ENCODE measurements at regions not wholly inside any gene's neighbourhood (a gene's known extent, or its start where the extent isn't known, plus 50 kb on each side); places are given as distances from the start of the nearest gene placed in this dataset.

DNA sequence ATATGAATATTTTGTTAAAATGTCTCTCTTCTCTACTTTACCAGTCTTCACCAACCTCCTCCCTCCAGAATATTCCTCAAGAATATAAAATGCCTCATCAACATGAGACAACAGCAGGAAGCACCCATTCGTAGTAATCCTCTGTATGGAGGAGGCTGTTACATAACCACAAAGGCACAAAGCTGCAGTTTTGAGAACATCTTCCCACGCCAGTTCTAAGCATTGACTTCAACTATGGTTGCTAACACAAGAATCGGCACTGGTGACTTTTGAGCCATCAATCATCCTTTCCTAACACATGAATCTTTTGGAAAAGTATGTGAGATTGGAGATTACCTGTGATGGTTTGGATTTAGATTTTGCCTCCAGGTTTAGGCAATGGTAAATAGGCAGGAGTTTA is 54.9 kb upstream of the CYP1B1 start:
- TF ChIP-seq, protein P1, sequence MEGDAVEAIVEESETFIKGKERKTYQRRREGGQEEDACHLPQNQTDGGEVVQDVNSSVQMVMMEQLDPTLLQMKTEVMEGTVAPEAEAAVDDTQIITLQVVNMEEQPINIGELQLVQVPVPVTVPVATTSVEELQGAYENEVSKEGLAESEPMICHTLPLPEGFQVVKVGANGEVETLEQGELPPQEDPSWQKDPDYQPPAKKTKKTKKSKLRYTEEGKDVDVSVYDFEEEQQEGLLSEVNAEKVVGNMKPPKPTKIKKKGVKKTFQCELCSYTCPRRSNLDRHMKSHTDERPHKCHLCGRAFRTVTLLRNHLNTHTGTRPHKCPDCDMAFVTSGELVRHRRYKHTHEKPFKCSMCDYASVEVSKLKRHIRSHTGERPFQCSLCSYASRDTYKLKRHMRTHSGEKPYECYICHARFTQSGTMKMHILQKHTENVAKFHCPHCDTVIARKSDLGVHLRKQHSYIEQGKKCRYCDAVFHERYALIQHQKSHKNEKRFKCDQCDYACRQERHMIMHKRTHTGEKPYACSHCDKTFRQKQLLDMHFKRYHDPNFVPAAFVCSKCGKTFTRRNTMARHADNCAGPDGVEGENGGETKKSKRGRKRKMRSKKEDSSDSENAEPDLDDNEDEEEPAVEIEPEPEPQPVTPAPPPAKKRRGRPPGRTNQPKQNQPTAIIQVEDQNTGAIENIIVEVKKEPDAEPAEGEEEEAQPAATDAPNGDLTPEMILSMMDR (IDR thresholded peaks at IDR 0.05): no peak
- TF ChIP-seq POLR2A (IDR thresholded peaks at IDR 0.05; ENCODE audit: low read depth): no peak
